ENCODE measurements at regions not wholly inside any gene's neighbourhood (a gene's known extent, or its start where the extent isn't known, plus 50 kb on each side); places are given as distances from the start of the nearest gene placed in this dataset.

DNA sequence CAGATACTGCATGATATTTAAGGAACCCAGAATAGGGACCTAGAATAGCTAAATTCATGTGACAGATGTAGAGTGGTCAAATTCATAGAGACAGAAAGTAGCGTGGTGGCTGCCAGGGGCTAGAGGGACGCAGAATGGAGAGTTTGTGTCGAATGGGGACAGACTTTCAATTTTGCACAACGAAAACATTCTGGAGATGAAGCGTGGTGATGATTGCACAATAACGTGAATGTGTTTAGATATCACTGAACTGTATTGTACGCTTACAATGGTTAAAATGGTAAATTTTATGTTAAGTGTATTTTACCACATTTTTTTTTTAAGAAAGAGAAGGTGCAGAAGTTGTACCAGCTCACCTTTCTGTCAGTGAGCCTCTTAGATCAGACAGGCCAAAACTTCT is 137.8 kb upstream of the TNS3 start:
- intact Hi-C loops (cut with DNase I) = no loop called here
- Histone ChIP-seq H3K27me3 (replicated peaks; ENCODE audit: insufficient read depth) (no peaks in the 10 kb centered on the region), H3K4me1 (replicated peaks) (no peaks in the 10 kb centered on the region), H3K27ac (no peak overlapping the region), H3K4me3 (no peak overlapping the region), H3K36me3 (no peaks in the 10 kb centered on the region), H3K9me3 (no peaks in the 10 kb centered on the region)
- 92% methylated on average over 7 of the region's 7 CpGs for WGBS
- no peak for DNase-seq (ENCODE audit: low spot score)
- TF ChIP-seq POLR2AphosphoS5 (IDR thresholded peaks at IDR 0.05) (no peak), POLR2A (IDR thresholded peaks at IDR 0.05) (no peak)
- TF ChIP-seq, protein P1, sequence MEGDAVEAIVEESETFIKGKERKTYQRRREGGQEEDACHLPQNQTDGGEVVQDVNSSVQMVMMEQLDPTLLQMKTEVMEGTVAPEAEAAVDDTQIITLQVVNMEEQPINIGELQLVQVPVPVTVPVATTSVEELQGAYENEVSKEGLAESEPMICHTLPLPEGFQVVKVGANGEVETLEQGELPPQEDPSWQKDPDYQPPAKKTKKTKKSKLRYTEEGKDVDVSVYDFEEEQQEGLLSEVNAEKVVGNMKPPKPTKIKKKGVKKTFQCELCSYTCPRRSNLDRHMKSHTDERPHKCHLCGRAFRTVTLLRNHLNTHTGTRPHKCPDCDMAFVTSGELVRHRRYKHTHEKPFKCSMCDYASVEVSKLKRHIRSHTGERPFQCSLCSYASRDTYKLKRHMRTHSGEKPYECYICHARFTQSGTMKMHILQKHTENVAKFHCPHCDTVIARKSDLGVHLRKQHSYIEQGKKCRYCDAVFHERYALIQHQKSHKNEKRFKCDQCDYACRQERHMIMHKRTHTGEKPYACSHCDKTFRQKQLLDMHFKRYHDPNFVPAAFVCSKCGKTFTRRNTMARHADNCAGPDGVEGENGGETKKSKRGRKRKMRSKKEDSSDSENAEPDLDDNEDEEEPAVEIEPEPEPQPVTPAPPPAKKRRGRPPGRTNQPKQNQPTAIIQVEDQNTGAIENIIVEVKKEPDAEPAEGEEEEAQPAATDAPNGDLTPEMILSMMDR (IDR thresholded peaks at IDR 0.05) = no peak

DNA sequence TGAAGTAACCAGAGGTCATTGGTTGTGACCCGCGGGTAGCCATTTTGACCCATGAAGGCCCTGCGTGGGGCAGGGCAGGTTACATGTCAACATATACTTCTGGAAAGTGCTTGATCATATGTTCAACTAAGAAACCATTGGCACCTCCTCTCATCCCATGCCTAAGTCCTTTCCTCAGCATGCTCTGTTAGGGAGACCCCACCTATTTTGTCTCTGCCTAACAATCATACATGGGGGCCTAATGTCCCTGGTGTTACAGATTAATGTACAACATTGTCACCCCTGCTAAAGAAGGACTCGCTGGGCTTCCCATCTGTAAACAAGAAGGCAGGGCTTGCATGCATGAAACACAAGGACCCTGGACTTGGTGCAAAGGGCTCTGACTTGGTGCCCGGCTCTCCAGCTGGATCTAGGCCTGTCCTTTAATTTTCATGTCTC is 133.7 kb upstream of the TNS3 start:
- 93% methylated on average over 5 of the region's 5 CpGs for WGBS
- H3K4me3 ChIP-seq = no peak overlapping the region
- intact Hi-C loops (cut with DNase I) = no loop called here
- H3K36me3 ChIP-seq = no peaks in the 10 kb centered on the region
- TF ChIP-seq, protein P1 (IDR thresholded peaks at IDR 0.05) = no peak
- TF ChIP-seq POLR2AphosphoS5 (IDR thresholded peaks at IDR 0.05) (no peak), POLR2A (IDR thresholded peaks at IDR 0.05) (no peak)
- H3K9me3 ChIP-seq = no peaks in the 10 kb centered on the region
- no peaks in the 10 kb centered on the region for H3K27me3 ChIP-seq (replicated peaks; ENCODE audit: insufficient read depth)
- no peak for DNase-seq (ENCODE audit: low spot score)
- H3K4me1 ChIP-seq (replicated peaks) = no peaks in the 10 kb centered on the region
- H3K27ac ChIP-seq = no peak overlapping the region

DNA sequence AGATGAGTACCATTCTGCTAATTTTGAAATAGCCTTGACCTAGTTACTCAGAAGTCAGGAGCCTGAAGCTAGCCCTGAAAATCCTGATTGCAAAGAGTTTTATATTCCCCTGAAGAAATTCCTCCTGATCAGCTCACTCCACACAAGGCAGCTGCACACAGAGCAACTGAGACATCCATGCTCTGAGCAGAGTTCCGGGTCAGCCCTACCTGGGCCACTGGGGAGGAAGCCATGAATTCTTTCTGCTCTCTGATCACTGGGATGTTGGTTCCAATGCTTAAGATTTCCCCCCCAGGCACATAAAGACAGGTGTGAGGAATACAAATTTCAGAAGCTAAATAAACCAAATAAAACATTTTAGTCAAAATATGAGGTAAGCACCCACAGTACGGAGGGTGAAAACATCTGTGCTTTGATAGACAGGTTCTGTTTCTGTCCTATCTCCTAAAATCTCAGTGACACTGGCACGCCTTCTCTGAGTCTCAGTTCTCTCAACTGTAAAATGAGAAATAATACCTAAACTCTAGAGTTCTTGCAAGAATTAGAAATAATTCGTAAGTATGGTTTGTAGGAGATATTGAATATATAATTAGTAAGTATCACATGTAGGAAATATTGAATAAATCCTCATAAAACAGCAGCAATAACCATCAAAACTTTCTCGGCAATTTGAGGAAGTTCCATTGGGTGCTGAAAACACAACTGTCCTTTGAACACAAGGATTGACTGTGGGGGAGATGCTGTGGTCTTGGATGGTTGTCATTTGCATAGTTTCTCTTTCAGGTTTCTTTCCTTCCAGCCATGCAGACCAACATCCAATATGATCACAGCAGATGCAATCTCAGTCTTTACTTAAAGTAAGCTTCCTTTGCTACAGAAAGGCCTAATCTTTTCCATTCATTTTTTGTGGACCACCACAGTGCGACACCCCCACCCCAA is 133.0 kb upstream of the TNS3 start:
- Histone ChIP-seq H3K4me3 (no peak overlapping the region), H3K9me3 (no peaks in the 10 kb centered on the region), H3K4me1 (replicated peaks) (no peaks in the 10 kb centered on the region), H3K27ac (no peak overlapping the region), H3K27me3 (replicated peaks; ENCODE audit: insufficient read depth) (no peaks in the 10 kb centered on the region), H3K36me3 (no peaks in the 10 kb centered on the region)
- WGBS = 76% methylated on average over 6 of the region's 6 CpGs
- intact Hi-C loops (cut with DNase I) = no loop called here
- TF ChIP-seq, protein P1 (IDR thresholded peaks at IDR 0.05) = no peak
- no peak for TF ChIP-seq POLR2AphosphoS5 (IDR thresholded peaks at IDR 0.05)
- TF ChIP-seq POLR2A (IDR thresholded peaks at IDR 0.05) = no peak
- no peak for DNase-seq (ENCODE audit: low spot score)

DNA sequence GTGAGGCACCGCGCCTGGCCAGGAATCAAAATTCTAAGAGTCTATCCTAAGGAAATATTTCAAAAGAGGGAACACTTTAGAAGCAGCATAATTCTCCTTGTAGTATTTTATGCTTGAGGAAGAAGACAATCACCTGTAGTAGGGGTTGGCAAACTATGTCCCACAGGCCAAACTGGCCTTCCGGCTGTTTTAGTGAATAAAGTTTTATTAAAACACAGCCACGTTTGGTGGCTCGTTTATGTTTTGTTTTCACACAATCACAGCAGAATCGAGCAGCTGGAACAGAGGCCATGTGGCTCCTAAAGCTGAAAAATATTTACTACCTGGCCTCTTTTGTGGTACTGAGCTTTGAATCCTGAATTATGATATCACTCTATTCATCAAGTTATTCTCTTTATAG is 131.7 kb upstream of the TNS3 start:
- intact Hi-C loops (cut with DNase I) = no loop called here
- 76% methylated on average over 6 of the region's 6 CpGs for WGBS
- no peaks in the 10 kb centered on the region for H3K27me3 ChIP-seq (replicated peaks; ENCODE audit: insufficient read depth)
- DNase-seq (ENCODE audit: low spot score) = no peak
- H3K9me3 ChIP-seq = no peaks in the 10 kb centered on the region
- H3K4me1 ChIP-seq (replicated peaks) = no peaks in the 10 kb centered on the region
- no peak overlapping the region for H3K4me3 ChIP-seq
- TF ChIP-seq, protein P1 (IDR thresholded peaks at IDR 0.05) = no peak
- no peak for TF ChIP-seq POLR2AphosphoS5 (IDR thresholded peaks at IDR 0.05)
- TF ChIP-seq POLR2A (IDR thresholded peaks at IDR 0.05) = no peak
- H3K36me3 ChIP-seq = no peaks in the 10 kb centered on the region
- H3K27ac ChIP-seq = no peak overlapping the region

DNA sequence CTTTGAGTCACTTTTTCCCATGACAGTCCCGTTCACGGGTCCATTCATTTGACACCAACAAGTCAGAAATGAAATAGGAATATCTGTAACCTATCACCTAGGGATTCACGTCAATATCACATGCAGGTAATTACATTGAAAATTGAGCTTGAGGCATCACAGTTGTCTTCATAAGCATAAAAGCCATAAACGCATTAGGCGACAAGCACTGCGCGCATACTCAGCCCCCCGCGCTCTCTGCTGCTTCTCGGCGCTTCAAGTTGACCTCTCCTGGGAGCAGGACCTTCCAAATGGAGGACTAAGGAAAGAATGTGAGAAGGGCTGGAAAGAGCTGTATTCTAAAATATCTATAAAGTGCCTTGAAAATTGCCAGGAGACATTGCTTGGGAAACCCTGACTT is 130.5 kb upstream of the TNS3 start:
- Histone ChIP-seq H3K4me1 (replicated peaks) (no peaks in the 10 kb centered on the region), H3K4me3 (no peak overlapping the region), H3K27me3 (replicated peaks; ENCODE audit: insufficient read depth) (no peaks in the 10 kb centered on the region), H3K9me3 (no peaks in the 10 kb centered on the region), H3K27ac (no peak overlapping the region), H3K36me3 (no peaks in the 10 kb centered on the region)
- DNase-seq (ENCODE audit: low spot score) = no peak
- intact Hi-C loops (cut with DNase I) = no loop called here
- WGBS = 87% methylated on average over 11 of the region's 11 CpGs
- TF ChIP-seq, protein P1 (IDR thresholded peaks at IDR 0.05) = no peak
- TF ChIP-seq POLR2AphosphoS5 (IDR thresholded peaks at IDR 0.05) (no peak), POLR2A (IDR thresholded peaks at IDR 0.05) (no peak)
